Inflammatory macrophage (primary cell): ENCODE measurements at regions not wholly inside any gene's neighbourhood (a gene's known extent, or its start where the extent isn't known, plus 50 kb on each side); places are given as distances from the start of the nearest gene placed in this dataset.

Experiments
- DNase-seq, 2 donors: peaks; one replicate each; pipeline ENCODE4 v3.0.0-alpha.2; 2020 to 2022

GRCh38 chr2:167420211-167420610 lies 531.9 kb downstream of the XIRP2 start:
- DNase-seq, result no peak

DNA sequence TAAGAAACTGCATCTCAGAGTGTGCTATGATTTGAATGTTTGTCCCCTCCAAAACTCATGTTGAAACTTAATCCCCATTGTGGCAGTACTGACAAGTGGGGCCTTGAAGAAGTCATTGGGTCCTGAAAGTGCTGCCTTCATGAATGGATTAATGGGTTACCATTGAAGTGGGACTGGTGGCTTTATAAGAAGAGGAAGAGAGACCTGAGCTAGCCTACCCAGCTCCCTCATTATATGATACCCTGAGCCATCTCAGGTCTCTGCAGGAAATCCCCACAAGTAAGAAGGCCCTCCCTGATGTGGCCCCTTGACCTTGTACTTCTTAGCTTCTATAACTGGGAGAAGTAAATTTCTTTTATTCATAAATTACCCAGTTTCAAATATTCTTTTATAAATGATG lies 526.8 kb downstream of the XIRP2 start:
- no peak for DNase-seq

DNA sequence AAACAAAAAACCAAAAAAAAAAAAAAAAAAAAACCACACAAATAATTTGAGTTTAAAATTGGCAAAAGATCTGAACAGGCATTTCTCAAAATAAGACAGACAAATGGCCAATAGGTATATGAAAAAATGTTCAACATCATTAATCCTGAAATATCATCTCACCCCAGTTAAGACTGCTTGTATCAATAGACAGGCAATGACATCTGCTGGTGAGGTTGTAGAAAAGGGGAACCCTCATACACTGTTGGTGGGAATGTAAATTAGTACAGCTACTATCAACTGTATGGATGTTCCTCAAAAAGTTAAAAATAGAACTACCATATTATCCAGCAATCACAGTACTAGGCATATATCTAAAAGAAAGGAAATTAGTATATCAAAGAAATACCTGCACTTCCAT lies 523.1 kb downstream of the XIRP2 start:
- no peak for DNase-seq

DNA sequence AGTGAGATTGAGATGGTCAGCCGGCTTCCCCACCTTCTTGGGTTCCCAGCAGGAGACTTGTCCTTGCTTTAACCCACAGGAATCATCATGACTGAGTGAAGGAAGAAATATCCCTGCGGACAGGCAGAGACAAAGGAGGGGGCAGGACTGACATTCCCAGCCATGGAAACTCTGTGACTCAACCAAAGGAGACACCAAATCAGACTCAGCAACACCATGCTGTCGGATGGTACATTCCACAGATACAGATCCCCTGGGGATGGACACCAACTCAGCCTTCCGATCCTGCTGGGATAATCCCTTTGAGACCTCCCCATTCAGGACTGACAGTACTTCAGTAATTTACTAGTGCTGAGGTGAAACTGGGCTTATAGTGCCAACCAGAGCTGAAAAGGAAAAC lies 518.3 kb downstream of the XIRP2 start:
- DNase-seq, result no peak

GRCh38 chr2:167404627-167405284 lies 516.5 kb downstream of the XIRP2 start:
- DNase-seq, result no peak

- DNase-seq, result no peak
These were observed 513.0 kb downstream of the XIRP2 start for GRCh38 chr2:167401309-167401708.

GRCh38 chr2:167400546-167400945 lies 512.3 kb downstream of the XIRP2 start:
- no peak for DNase-seq

DNA sequence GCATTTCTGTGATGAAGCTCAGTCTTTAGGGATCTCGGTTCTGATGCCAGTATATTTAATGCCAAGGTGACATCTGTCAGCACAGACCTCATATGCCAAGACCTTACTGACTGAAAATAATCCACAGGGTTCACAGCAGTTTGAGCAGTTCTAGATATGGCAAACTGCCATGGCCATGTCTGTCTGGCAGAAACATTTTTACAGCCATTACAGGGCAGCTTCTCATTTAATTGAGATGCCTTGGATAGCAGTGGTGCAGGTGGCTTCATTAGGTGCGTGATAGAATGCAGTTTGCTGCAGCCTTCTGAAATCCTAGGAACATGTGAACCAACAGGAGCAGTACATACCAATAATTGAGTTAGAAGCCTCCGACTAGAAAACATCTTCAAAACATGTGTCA lies 510.6 kb downstream of the XIRP2 start:
- no peak for DNase-seq

DNA sequence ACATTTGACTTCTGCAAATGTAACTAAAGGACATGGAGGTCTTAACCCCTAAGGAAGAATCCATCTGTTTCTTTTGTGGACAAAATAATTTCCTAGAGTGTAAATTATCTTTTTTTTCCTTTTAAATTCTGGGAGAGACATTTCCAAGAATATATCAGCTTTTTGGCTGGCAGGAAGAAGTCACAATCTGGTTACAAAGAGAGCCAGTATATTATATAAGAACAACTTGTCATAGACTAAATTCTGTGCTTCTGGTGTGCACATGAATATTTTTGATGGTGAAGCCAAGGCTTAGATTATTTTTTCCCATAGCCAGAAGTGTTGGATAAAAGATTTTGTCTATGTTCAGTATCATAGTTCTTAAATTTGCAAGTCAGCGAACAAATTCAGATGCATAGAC lies 500.6 kb downstream of the XIRP2 start:
- DNase-seq, result no peak

DNA sequence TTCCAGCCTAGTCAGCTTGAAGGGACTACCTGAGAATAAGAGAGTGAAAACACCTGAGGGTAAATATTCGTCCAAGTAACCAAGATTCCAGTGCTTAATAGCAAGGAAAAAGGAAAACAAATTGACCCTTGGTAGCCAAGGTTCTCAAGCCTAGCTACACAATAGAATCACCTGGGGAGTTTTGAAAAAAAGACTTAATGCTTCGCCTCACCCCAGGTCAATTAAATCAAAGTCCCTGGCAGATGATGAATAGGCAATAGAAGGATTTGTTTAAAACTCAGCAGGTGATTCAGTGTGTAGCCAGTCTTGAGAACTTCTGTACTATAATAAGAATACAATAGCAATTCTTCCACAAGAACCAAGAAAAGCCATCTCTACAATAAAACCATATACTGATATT lies 500.2 kb downstream of the XIRP2 start:
- no peak for DNase-seq

GRCh38 chr2:167386694-167387093 lies 498.4 kb downstream of the XIRP2 start:
- no peak for DNase-seq

GRCh38 chr2:167383610-167384194 lies 495.4 kb downstream of the XIRP2 start:
- DNase-seq, result no peak

DNA sequence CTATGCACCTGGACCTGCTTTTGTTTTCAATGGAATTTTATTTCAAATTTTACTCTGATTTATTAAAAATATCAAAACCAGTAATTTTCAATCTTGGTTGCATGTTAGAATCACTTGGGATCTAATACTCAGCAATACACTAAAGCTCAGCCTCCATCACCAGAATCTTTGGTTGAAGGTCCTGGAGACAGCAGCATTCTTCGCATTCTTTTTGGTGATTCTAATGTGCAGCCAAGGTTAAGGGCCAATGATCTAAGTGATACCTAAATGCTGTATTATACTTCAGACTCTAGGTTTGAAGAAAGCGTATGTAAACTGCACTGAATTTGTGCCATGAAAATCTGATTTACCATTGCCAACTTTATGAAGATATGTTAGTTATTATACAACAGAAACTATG lies 493.1 kb downstream of the XIRP2 start:
- DNase-seq, result no peak

GRCh38 chr2:167380555-167380954 lies 492.3 kb downstream of the XIRP2 start:
- DNase-seq, result no peak

GRCh38 chr2:167380094-167380493 lies 491.8 kb downstream of the XIRP2 start:
- no peak for DNase-seq

- DNase-seq, result no peak
These were observed 480.8 kb downstream of the XIRP2 start for GRCh38 chr2:167369083-167369482.

DNA sequence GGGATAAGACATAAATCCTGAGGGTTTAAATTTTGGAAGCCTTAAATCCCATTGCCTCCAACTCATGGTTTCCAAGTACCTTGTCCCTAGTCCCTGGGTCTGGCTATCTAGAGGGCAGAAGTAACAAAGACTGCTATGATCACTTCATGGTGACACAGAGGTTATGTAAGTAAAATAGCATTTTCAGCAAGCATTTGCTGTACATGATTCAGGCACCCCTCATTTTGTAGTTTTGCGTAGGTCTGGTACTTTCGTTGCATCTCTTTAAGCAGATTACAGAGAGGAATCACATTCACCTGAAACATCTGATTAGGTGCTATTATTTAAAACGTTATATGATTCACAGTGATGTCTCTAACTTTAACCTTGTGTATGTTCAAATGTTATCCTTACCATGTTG lies 480.1 kb downstream of the XIRP2 start:
- DNase-seq, result no peak

DNA sequence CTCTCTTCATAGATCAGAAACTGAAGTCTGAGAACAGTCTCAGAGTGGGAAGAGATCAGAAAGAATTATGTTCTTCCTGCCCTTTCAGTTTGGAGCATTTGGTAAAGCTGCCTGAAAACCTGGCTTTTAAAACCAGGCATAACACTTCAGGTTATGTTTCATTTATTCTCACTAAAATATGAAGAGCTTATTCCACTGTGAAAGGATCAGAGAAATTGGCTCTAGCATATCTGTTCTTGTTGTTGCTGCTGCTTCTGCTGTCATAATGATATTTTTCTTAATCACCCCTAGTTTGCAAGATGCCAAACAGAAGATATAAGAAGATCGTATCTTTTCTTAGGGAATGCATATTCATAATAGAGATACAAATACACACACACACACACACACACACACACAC lies 476.9 kb downstream of the XIRP2 start:
- no peak for DNase-seq

DNA sequence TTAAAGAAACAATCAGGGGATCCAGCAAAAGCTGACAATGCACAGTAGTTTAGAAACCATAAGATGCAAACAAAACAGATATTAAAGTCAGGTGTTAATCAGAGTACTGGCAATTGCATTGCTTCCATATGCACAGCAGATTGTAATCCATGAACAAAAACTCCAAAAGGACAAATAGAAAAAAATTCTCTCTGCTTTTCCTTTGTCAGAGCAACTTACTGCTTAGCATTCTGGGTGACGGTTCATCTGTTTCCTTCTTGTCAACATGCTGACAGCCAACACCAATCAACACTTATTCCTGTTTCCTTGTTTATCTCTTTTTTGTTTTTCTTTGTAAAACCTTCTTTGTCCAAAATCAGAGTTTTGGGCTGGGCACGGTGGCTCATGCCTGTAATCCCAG lies 473.1 kb downstream of the XIRP2 start:
- DNase-seq, result no peak

DNA sequence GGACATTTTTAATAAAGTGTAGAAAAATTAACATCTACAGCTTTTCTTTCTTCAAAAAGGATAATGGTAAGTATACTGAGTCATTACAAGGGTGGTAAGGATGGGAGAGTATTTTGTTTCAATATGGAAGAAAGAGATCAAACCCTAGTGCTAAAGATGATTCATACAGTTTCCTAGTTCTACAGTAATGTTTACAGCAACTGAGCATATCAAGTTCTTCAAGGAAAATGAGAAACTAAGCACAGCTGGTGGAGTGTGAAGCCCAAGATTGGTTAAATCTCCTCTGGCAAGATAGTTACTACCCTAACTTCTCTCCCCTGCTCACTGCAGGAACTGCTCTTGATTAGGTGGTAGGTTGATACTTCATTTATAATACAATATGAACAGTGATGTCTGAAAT lies 467.5 kb downstream of the XIRP2 start:
- DNase-seq, result no peak

DNA sequence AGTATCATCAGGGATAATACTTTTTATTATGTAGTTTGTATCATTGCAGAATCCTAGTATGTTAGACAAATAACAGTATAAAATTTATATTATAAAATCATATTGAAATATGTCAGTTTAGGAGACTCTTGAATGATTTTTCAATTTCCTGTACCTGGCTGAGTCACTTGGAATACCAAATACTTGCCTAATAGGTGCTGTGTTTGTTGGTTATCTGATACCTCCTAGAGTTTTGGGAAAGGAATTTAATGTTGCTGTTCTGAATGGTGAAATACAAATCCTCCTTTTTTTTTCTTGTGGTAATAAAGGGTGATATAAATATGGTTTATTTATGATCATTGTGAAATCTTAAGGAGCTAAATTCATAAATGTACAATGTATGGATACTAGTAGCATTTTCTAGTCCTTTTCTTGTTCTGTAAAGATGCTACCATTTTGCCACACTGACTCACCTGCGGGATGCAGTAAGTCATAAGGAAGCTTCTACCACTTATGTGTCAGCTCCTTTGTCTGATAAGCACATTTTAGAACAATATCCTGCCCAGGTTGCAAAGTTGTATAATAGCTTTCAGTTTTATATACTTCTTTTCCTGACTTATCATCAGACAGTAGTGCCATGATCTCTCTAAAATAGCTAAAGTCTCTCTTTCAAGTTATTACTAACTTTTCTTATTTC lies 465.5 kb downstream of the XIRP2 start:
- no peak for DNase-seq

DNA sequence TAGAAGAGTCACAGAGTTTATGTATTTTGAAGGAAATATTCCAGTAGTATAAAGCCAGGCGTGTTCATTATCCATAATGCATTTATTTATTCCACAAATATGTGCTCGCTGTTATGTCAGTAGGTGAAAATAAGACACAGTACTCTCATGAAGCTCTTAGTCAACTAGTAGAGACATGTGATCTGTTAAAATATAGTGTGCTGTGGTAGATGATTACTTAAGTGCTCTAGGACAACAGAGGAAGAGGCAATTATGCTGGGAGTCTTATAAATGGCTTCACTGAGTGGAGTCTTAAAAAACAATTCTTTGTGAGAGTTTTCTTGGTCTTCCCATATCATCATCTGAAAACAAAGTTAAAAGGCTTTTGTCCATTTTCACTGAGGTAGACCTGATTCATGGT lies 457.3 kb downstream of the XIRP2 start:
- no peak for DNase-seq

GRCh38 chr2:167342769-167343168 lies 454.5 kb downstream of the XIRP2 start:
- no peak for DNase-seq

DNA sequence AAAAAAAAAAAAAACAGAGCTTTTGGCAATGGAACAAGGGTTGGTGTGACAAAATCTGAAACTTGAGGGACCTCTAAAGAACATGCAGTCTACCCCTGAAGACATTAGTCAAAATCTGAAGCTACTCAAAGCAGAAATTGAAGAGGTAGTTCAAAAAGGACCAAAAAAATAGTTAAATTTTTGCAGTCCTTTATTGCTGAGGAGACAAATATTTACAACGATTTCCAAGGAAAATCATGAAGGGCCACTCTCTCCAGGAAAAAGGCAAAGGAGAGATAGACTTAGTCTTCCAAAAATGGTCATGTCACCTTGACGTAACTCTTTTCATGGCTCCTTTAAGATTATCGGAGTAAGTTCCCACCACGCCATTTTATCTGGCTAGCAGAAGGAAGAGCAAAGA lies 452.0 kb downstream of the XIRP2 start:
- DNase-seq, result no peak

- no peak for DNase-seq
These were observed 447.9 kb downstream of the XIRP2 start for GRCh38 chr2:167336213-167336612.
